AML-193 (cell line): ENCODE measurements at regions not wholly inside any gene's neighbourhood (a gene's known extent, or its start where the extent isn't known, plus 50 kb on each side); places are given as distances from the start of the nearest gene placed in this dataset.
"Not testable (repeated sequence)": the region's sequence is repeated elsewhere in the genome, so short reads cannot be mapped to it uniquely, and the experiment has no call there.

Experiments used
- DNase-seq, 2 experiments: peaks; one replicate each; lab custom pipeline; 2025; lab: John Stamatoyannopoulos, UW

DNA sequence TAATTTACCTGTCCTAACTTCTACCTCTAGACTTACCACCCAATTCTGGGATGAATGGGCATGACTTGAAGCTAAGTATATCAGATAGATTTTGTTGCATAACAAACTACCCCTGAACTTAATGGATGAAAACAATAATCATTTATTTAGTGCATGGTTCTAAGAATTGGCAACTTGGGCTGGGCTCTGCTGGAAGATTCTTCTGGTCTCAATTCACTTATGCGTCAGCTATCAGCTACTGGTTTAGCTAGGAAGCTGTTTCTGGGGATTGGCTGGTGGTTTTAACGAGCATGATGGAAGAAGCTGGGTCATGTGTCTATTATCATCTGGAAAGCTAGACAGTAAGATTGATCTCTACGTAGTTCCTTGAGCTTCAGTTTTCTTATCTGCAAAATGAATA lies 77.3 kb upstream of the LMCD1 start:
- no peak for DNase-seq

DNA sequence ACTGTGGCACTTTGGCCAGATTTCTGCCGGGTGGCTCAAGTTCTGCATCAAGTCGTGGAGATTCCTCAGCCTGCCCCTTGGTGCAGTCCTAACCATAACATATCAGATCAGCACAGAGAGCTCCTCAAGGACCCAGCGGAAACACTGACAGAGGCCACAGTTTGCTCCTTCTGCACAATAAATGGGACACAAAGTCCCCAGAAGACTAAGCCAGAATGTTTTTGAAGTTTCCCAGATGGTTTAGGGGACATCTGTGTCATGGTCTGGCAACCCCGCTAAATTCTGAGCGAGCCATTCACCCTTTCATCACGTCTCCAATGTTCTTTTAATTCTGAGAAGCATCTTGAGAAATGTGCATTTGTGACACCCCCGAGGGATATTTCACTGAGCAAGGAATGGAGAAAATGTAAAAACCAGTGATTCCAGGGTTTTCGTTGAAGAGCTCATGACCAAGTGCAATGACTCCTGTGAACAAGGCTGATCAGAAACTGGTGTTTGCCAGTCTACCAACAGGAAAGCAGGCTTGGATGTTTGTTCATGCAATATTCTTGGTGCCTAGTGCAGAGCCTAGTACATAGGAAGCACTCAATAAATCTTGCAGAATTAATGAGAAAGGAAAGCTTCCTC lies 64.8 kb upstream of the LMCD1 start:
- no peak for DNase-seq

DNA sequence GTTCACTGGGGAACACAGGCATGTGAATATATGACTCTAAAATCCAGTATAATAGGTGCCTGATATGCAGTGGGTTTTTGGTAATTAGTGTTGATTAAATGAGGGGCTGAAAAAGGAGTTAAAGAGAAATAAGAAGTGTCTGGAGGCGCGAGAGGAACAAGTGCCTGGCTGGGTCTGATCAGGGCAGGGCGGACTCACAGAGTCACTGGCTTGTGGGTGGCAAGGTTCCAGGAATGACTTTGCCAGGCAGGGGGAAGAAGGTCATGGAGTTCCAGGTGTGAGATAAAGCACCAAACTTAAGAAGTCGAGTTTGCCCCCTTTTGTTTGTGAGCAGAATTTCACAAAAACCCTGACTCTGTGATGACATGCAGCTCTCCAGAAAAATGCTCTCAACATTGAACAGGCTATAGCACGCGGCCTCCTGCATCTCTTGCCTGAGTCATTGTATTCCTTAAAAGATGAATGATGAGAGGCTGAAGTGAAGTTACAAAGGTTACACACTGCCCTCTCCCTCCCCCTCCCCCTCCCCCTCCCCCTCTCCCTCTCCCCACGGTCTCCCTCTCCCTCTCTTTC lies 63.0 kb upstream of the LMCD1 start:
- DNase-seq, result no peak

DNA sequence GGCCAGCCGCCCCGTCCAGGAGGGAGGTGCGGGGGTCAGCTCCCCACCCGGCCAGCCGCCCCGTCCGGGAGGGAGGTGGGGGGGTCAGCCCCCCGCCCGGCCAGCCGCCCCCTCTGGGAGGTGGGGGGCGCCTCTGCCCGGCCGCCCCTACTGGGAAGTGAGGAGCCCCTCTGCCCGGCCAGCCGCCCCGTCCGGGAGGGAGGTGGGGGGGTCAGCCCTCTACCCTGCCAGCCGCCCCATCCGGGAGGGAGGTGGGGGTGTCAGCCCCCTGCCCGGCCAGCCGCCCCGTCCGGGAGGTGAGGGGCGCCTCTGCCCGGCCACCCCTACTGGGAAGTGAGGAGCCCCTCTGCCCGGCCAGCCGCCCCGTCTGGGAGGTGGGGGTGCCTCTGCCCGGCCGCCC lies 61.5 kb upstream of the LMCD1 start:
- not testable (repeated sequence) for DNase-seq

DNA sequence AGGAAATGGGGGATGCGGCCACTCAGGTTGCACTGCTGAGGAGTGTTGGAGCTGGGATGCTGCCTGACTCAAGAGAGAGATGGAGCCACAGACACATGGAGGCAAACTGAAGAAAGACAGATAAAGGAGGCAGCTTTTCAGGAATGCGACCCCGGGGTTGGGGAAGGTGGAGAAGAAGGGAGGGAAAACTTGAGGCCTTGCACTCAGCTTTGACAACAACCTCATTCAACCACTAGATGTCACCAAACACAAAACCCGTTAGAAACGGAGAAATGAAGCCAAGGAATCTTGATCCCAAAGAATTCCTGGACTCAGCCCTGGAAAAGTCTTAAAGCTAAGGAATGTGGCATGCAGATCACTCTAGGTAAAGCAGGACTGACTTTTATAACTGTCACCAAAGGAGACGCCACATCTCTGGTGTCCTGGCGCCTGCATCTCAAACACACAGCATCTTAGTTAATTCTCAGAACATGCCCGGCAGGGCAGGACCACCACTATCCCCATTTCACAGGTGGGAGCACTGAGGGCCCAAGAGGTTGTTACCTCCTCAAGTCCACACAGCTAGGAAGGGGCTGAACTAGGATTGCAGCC lies 59.6 kb upstream of the LMCD1 start:
- peak; percentile 3 to 5 for DNase-seq

DNA sequence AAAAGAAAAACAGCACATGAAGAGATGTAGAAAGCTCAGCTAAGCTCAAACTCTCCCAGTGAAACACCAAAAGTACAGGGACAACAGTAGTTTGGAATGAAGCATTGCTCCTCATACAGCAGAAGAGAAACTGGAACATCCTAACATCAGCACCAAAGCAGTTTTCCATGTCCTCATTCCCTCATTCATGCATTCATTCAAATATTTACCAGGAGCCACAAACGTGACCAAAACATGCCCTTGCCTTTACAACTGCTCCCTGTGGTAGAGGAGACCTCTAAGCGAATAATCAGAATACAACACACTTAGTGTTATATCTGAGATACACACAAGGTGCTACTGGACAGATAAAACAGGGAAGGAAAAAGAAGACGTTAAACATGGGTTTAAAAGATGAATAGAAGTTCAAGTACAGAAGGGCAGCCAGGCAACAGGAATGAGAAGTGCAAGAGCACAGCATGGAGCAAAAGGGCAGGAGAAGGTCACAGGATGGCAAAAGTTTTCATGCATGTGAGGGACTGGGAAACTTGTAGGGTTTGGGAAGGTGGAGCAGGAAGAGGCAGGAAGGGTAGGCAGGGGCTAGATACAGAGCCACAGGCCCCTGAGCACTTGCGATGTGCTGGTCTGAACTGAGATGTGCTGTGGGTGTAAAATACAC lies 58.5 kb upstream of the LMCD1 start:
- DNase-seq, result no peak

DNA sequence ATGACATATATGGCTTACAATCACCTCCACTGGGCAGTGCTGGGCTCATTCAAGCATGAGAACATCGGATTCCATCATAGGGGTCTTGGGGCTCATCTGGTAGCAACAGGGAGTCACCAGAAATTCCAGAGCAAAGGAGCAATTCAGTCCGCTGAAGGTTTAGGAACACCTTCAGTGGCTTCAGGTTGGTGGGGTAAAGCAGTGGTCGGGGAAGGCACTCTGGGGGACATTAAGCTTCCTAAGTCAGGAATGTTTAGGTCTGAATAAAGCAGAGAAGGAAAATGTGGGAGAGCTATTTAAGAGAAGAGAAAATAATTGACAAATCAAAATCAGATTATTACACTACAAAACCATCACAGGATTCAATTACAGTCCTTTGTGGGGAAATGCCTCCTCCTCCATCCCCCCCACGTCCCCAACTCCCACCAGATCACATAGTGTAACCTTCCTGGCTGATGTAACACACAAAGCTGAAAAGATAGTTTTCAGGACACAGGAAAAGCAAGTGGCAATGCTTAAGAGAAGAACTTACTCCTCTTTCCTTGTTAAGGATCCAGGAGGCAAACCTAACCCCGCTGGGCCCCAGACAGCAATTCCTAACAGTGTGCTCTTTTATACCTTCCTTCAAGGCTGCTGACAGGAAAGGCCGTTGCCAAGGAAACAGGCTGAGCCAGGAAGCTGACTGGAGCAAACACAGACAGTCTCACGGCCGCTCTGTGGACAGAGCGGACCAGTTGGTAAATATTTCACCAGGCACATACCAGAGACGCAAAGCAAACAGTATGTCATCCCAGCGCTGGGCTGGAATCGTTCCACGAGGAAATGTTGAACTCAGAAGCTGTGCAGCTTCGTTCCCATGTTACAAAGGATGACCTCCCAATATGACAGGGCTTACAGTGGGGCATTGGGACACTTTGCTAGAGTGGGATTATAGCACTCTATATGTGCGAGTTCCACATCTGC lies 57.5 kb upstream of the LMCD1 start:
- no peak for DNase-seq

DNA sequence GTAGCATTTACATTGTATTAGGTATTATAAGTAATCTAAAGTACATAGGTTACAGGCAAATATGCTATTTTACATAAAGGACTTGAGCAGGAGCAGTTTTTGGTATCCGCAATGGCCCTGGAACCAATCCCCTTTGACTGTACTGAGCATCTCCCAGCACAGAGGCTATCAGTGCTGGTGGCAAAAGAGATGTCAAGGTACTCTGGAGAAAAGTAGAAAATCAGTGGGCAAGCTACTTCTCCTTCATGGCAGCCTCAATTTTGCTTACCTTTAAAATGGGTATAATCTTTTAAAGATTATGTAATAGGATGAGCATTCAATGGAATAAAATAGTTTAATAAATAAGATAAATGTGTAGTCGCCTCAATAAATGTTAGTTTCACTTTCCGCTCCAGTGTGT lies 56.7 kb upstream of the LMCD1 start:
- no peak for DNase-seq

DNA sequence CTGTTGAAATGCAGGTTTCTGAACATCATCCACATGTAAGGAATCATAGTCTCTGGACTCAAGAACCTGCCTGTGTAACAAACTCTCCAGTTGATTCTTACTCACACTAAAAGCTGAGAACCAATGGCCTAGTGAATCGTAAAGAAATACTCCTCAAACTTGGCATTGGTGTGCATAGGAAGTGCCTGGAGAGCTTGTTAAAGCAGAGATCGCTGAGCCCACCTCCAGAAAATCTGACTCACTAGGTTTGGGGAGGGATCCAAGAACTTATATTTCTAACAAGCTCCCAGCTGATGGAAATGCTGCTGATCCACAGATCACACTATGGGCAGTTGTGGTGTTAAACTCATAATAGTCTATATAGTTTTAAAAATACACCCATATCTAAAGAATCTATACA lies 55.8 kb upstream of the LMCD1 start:
- DNase-seq, result no peak

DNA sequence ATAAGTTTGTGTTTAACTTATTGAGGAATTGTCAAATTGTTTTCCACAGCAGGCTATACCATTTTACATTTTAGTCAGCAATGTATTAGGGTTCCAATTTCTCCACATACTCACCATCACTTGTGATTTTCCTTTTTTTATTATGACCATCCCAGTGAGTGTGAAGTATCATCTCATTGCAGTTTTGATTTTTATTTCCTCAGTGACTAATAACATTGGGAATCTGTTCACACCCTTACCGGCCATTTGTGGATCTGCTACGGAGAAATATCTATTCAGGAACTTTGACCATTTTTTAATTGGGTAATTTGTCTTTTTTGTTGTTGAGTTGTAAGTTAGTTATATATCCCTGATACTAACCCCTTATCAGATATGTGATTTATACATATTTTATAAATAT lies 54.8 kb upstream of the LMCD1 start:
- DNase-seq, result no peak

DNA sequence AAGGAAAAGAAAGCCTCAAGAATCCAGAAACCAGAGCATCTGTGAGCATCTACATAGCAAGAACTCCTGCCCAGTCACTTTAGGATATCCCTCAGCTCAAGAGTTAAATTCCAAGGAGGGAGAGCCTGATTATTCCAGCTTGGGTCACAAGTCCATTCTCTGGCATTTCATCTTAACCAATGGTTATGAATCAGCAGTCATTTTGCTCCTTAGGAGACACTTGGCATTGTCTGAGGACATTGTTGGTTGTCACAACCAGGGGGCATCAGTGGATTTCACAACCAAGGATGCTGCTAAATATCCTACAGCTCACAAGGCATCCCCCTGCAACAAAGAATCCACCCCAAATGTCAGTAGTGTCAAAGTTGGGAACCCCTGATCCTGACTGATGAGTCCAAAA lies 51.0 kb upstream of the LMCD1 start:
- no peak for DNase-seq

DNA sequence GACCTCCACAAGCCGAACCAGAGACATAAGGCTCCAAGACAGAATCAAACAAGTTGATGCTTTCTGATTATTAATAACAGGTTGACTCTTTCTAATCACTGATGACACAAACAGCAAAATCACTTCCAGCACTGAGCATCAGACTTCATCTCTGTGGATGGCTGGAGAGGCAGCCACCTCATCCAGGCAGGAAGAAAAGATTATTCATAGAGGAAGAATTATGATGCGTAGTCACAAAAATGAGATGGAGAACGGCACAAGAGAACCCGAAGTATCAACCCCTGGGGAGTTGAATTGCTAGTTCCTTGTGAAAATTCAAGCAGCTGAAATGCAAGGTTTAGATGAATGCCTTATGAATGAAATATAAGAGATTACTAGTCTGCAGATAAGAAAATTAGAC lies 49.9 kb upstream of the LMCD1 start:
- DNase-seq, result no peak
